Middle frontal gyrus (tissue), 1 donor: ENCODE measurements at regions not wholly inside any gene's neighbourhood (a gene's known extent, or its start where the extent isn't known, plus 50 kb on each side); places are given as distances from the start of the nearest gene placed in this dataset.

Source experiments
- DNase-seq: peaks from one replicate; pipeline ENCODE4 v3.0.0-alpha.2; 2015; ENCODE audit warnings: low spot score; ENCODE audit errors: extremely low spot score

DNA sequence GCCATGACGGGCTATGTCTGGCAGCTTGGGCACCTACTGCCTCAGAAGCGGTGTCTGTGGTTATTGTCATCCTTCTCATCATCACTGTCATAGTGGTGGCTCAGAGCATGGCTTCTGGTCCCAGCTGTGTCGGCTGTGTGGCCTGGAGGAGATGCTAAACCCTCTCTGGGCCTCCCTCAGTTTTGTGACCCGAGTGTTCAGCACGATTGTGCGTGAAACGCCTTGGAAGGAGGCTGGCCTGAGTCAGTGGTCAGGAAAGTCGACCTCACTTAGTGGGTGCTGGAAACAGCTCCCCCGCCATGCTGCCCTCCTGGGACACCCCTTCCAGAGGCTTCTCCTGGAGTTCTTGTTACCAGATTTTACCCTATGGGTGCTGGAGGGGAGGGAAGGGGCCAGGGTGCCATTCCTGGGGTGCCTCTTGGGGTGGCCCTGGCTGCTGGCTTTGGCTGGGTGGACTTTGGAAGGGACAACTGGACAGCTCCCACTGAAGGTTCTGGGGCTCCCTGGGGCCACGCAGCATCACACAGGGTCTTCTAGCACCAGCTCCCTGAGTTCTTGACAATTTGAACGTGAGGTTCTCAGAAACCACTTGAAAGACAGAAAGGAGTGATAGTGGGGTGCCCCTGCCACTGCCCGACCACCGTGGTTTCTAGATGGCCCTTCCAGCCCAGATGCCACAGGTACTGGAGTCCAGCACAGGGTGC is 226.5 kb upstream of the GSE1 start:
- no peak for DNase-seq

DNA sequence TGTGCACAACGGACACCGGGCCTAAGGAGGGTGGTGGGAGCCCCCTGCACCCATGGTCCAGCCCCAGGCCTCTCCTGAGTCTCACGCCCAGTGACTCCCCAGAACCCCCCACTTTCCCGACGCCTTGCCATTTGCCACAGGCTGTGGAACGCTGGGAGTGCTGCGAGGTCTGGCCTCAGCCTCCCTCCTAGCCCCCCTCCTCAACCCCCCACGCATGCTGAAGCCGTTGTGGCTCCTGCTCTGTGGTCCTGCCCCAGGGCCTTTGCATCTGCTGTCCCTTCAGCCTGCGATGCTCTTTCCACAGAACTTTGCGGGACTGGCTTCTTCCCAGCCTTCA is 226.0 kb upstream of the GSE1 start:
- no peak for DNase-seq

GRCh38 chr16:85387731-85388295 is 225.3 kb upstream of the GSE1 start:
- DNase-seq = no peak

- DNase-seq = no peak
Observed at GRCh38 chr16:85389679-85390470, 223.2 kb upstream of the GSE1 start.

DNA sequence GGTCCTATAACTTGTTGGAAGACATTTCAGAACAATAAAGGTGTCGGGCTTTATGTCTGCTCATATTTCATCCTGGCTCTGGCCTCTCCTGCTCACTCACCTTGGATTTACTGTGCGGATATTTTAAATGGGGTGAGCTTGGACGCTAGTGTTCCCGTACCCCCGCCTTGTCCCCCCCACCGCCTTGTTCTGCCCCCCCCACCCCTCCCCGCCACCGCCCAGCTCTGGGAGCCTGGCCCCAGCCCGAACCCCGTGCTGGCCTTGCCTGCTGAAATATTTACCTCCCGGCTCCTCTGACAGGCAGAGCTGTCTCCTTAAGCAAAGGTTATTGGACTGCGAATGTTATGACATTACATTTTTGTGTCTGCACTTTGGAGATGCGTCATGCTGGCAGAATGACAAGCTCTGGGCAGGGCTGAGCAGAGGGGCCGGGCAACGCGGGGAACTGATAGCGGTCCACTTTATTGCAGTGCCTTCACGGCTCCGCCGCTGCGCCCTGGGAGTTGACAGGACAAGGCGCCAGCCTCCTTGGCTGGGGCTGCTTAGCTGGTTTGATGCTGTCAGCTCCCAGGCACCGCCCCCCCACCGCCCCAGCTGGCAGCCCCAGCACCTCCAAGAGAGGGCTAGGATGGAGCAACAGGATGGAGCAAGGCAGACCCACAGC is 222.5 kb upstream of the GSE1 start:
- DNase-seq = no peak

GRCh38 chr16:85391175-85391707 is 221.9 kb upstream of the GSE1 start:
- DNase-seq = no peak

GRCh38 chr16:85391769-85392583 is 221.1 kb upstream of the GSE1 start:
- DNase-seq = no peak

DNA sequence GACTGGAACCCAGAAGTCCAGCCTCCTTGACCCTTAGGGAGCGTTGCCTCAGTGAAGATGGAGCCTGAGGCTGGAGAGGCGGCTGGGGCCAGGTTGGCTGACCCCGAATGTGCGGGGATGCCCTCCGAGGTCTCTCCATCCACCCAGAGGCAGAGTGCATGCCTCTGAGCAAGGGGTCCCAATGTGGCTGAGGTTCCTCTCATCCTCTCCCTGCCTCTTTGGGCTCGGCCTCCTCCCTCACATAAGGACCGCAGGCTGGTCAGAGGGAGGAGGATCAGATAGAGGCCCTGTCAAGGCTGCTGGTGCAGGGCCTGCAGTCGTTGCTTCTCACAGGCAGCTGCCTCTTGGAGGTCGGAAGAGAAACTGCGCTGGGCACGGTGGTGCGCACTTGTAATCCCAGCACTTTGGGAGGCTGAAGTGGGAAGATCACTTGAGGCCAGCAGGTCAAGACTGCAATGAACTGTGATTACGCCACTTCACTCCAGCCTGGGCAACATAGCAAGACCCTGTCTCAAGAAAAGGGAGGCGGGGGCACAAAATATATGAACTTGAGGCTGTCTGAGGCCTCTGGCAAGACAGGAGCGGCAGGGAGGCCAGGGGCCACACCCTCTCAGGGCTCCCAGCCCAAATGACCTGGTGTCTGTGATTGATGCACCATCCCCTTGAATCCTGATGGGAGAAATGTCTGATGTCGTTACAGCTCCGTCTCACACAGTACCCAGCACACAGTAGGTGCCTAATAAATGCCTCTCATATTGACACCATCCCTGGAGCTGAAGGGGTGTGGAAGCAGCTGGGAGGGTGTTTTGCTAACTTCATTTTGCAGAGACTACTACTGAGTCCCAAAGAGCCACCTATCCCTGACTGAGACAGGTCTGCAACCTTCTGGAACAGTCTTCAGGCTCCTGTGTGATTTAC is 220.1 kb upstream of the GSE1 start:
- DNase-seq = no peak

GRCh38 chr16:85393674-85394451 is 219.3 kb upstream of the GSE1 start:
- DNase-seq = no peak

DNA sequence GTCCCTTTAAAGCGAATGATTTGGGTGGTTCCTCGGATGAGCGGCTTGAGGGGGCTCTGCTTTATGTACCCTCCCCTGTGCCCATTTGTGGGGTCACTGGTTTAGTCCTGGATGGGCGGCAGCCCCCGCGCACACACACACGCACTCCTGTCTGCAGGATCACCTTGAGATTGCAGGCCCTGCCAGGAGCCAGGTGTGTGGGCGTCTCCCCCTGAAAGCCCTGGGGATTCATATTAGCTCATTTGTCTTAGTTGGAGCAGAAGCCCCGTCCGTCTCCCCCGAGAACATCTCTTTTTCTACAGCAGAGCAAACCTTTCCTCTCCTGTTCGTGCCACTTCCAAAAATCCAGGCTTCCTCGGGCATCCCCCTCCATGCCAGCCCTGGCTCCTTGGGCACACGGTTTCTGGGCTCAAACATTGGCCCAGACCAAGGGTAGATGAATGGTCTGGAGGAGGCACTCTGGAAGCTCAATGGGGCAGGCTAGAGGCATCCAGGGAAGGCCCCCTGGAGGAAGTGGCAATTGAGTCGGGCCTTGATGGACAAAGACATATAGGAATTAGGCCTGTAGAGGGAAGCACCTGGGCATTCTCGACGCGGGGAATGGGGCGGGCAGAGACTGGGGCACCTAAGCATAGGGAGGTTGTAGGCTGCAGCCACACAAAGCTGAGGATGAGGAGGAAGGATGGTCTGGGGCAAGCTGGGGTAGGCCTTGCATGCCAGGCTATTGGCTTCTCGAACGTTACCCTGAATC is 218.5 kb upstream of the GSE1 start:
- no peak for DNase-seq

GRCh38 chr16:85395207-85395912 is 217.8 kb upstream of the GSE1 start:
- no peak for DNase-seq

DNA sequence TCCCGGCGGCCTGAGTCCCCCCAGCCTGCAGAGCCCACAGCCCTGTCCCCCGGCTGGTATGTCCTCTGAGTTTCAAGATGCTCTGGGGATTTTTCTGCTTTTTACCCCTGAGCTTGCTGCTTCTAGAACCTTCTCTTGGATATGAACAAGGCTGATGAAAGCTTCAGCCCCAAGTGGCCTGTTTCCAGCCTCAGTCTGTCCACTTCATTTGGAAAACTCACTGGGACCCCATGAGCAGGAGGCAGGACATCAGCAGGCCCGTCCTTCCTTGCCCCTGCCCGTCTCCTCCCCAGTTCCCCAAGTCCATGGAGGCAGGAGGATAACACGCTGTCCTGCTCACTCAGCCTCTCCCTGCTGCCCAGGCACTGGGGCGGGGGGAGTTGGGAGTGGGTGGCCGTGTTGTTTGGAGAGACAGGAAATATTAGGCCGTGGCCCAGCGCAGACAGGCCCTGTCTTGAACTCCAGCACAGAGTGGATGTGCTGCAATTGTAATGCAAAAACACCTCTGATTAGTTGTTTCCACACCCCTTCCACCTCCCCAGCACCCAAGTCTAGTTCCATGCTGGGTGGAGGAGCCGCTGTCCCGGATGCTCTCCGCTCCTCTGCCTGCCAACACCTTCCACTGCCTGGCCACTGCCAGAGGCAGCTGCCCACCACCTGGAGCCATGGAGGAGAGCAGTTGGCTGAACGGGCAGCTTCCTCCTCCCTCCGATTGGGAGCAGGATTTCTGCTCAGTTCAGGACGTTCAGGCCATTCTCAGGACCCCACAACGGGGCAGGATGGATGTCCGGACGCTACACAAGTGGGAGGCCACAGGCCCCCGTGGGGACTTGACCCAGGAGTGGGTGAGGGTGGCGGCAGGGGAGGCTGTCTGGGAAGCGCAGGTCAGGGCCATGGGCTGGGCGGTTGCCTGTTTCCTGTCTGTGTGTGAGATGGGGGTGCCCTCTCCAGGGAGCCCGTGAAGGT is 216.9 kb upstream of the GSE1 start:
- no peak for DNase-seq

- DNase-seq = no peak
Observed at GRCh38 chr16:85396879-85397871, 215.9 kb upstream of the GSE1 start.

DNA sequence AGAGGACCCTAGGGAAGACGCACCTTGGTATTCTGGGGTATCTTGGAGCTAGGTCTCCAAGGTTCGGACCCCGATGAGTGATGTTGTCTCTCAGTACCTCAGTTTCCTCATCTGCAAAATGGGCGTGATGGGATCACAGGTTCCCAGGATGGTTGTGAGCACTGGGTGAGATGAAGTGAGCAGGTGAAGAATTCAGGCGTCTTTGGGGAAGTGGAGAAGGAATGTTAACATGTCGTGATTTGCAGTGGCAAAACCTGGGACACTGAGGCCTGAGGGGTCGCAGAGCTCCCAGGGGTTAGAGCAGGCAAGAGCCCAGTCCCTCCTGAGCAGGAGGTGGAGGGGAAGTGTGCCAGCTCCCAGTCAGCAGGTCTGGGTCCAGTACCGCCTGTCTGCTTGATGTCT is 215.1 kb upstream of the GSE1 start:
- no peak for DNase-seq
